OCI-LY1 (cell line): ENCODE measurements at regions not wholly inside any gene's neighbourhood (a gene's known extent, or its start where the extent isn't known, plus 50 kb on each side); places are given as distances from the start of the nearest gene placed in this dataset.

Experiments used
- H2AFZ ChIP-seq: fragments of 200-600 bp; sonication (generic), shearing (Covaris generic); 2 replicates; pipeline ENCODE4 v1.6.0; 2014; ENCODE audit warnings: antibody characterized with exemption, mild to moderate bottlenecking, low read length
- H3F3A ChIP-seq: fragments of 200-600 bp; sonication (generic), shearing (Covaris generic); 2 replicates; pipeline ENCODE4 v1.6.0; 2014; ENCODE audit warnings: mild to moderate bottlenecking, antibody characterized with exemption, low read length, moderate library complexity; ENCODE audit not compliant: insufficient read depth
- H3K27ac ChIP-seq: fragments of 200-600 bp; sonication (generic); 2 replicates; pipeline ENCODE4 v1.5.1; 2014; ENCODE audit warnings: low read length, mixed run types, mild to moderate bottlenecking, low read depth; ENCODE audit not compliant: poor library complexity, severe bottlenecking
- H3K27me3 ChIP-seq: fragments of 200-600 bp; sonication (generic); 2 replicates; pipeline ENCODE4 v1.6.0; 2014; ENCODE audit warnings: antibody characterized with exemption, mild to moderate bottlenecking, low read length, moderate library complexity; ENCODE audit not compliant: insufficient read depth
- H3K36me3 ChIP-seq: fragments of 200-600 bp; sonication (generic); 2 replicates; pipeline ENCODE4 v1.6.1; 2014; ENCODE audit warnings: mild to moderate bottlenecking, antibody characterized with exemption, low read length, moderate library complexity, mixed read lengths; ENCODE audit not compliant: insufficient read depth
- H3K4me1 ChIP-seq: fragments of 200-600 bp; sonication (generic); 2 replicates; pipeline ENCODE4 v1.5.1; 2014; ENCODE audit warnings: mild to moderate bottlenecking, low read length, moderate library complexity; ENCODE audit not compliant: insufficient read depth, severe bottlenecking
- H3K4me2 ChIP-seq: fragments of 200-600 bp; sonication (generic), shearing (Covaris generic); 2 replicates; pipeline ENCODE4 v1.6.1; 2014; ENCODE audit warnings: low read length
- H3K4me3 ChIP-seq: fragments of 200-600 bp; sonication (generic); 2 replicates; pipeline ENCODE4 v1.5.1; 2014; ENCODE audit warnings: low read length, low read depth, mild to moderate bottlenecking, mixed read lengths; ENCODE audit not compliant: poor library complexity, severe bottlenecking
- H3K79me2 ChIP-seq: fragments of 200-600 bp; shearing (Covaris generic); 2 replicates; pipeline ENCODE4 v1.6.1; 2016; ENCODE audit warnings: mixed run types, low read length, mixed read lengths; ENCODE audit not compliant: insufficient read depth
- H3K9ac ChIP-seq: fragments of 200-600 bp; sonication (generic), shearing (Covaris generic); 2 replicates; pipeline ENCODE4 v1.6.1; 2014; ENCODE audit warnings: mild to moderate bottlenecking, low read length, mixed read lengths
- H3K9me2 ChIP-seq: fragments of 200-600 bp; sonication (generic), shearing (Covaris generic); 2 replicates; pipeline ENCODE4 v1.6.1; 2014; ENCODE audit warnings: low read depth, mild to moderate bottlenecking, low read length, mixed read lengths
- H3K9me3 ChIP-seq: fragments of 200-600 bp; shearing (Covaris generic); 2 replicates; pipeline ENCODE4 v1.6.1; 2014; ENCODE audit warnings: low read length, mixed read lengths
- H4K20me1 ChIP-seq: fragments of 200-600 bp; sonication (generic), shearing (Covaris generic); 2 replicates; pipeline ENCODE4 v1.6.0; 2016; ENCODE audit warnings: mild to moderate bottlenecking, low read length; ENCODE audit not compliant: insufficient read depth
- CTCF ChIP-seq: fragments of 200-600 bp; sonication (generic), shearing (Covaris generic); IDR thresholded peaks from 2 replicates; pipeline ENCODE4 v1.5.1; 2017; ENCODE audit warnings: mild to moderate bottlenecking, antibody characterized with exemption, low read length, moderate library complexity, mixed read lengths
- EZH2 ChIP-seq: fragments of 200-600 bp; sonication (generic), shearing (Covaris generic); IDR thresholded peaks from 2 replicates; pipeline ENCODE4 v1.8.0; 2017; ENCODE audit warnings: borderline replicate concordance, mixed run types, mild to moderate bottlenecking, antibody characterized with exemption, low read length, moderate library complexity, mixed read lengths

GRCh38 chr4:77538144-77538543, 67.5 kb upstream of the CXCL13 start:
- no peak overlapping the region for H2AFZ ChIP-seq
- H4K20me1 ChIP-seq, result no peaks in the 10 kb centered on the region
- TF ChIP-seq CTCF, result no peak
- no peak for TF ChIP-seq EZH2
- H3K79me2 ChIP-seq, result no peaks in the 10 kb centered on the region
- H3K4me1 ChIP-seq, result no peaks in the 10 kb centered on the region
- no peaks in the 10 kb centered on the region for H3F3A ChIP-seq
- H3K27ac ChIP-seq, result no peak overlapping the region
- H3K9me2 ChIP-seq, result no peaks in the 10 kb centered on the region
- no peaks in the 10 kb centered on the region for H3K9me3 ChIP-seq
- H3K27me3 ChIP-seq, result no peaks in the 10 kb centered on the region
- H3K4me3 ChIP-seq, result no peak overlapping the region
- no peak overlapping the region for H3K9ac ChIP-seq
- no peak overlapping the region for H3K4me2 ChIP-seq
- no peaks in the 10 kb centered on the region for H3K36me3 ChIP-seq

GRCh38 chr4:77538574-77539157, 67.0 kb upstream of the CXCL13 start:
- TF ChIP-seq EZH2 (no peak), CTCF (no peak)
- H3K4me1 ChIP-seq, result no peaks in the 10 kb centered on the region
- H3K79me2 ChIP-seq, result no peaks in the 10 kb centered on the region
- H3K4me3 ChIP-seq, result no peak overlapping the region
- no peak overlapping the region for H3K27ac ChIP-seq
- H3K9me3 ChIP-seq, result no peaks in the 10 kb centered on the region
- H3K36me3 ChIP-seq, result no peaks in the 10 kb centered on the region
- H4K20me1 ChIP-seq, result no peaks in the 10 kb centered on the region
- H3F3A ChIP-seq, result no peaks in the 10 kb centered on the region
- H3K27me3 ChIP-seq, result no peaks in the 10 kb centered on the region
- H3K9me2 ChIP-seq, result no peaks in the 10 kb centered on the region
- H2AFZ ChIP-seq, result no peak overlapping the region
- H3K4me2 ChIP-seq, result no peak overlapping the region
- no peak overlapping the region for H3K9ac ChIP-seq
